ENCODE measurements at regions not wholly inside any gene's neighbourhood (a gene's known extent, or its start where the extent isn't known, plus 50 kb on each side); places are given as distances from the start of the nearest gene placed in this dataset.

GRCh38 chr22:23415490-23415851 is 164.6 kb downstream of the IGLL1 start:
- TF ChIP-seq POLR2A (IDR thresholded peaks at IDR 0.05; ENCODE audit: low read length) = no peak
- TF ChIP-seq PHF8 (IDR thresholded peaks at IDR 0.05; ENCODE audit: borderline replicate concordance, low read depth) = no peak
- TF ChIP-seq PBX3 (IDR thresholded peaks at IDR 0.05) = no peak
- TF ChIP-seq CTCF (IDR thresholded peaks at IDR 0.05) = no peak
- TF ChIP-seq E2F6 (IDR thresholded peaks at IDR 0.05; ENCODE audit: borderline replicate concordance, low read depth) = no peak
- no peak for TF ChIP-seq TP53 (CRISPR knock-in tag; IDR thresholded peaks at IDR 0.05)

All from A549 (cell line).